CD4-positive, alpha-beta memory T cell (primary cell): ENCODE measurements at regions not wholly inside any gene's neighbourhood (a gene's known extent, or its start where the extent isn't known, plus 50 kb on each side); places are given as distances from the start of the nearest gene placed in this dataset.

ENCODE experiments used
- CTCF ChIA-PET: fragments of 350-600 bp; sonication (Branson Sonifier 250); formaldehyde crosslinking; loops from one replicate; lab custom pipeline; 2021; ENCODE audit warnings: inconsistent platforms; ENCODE audit not compliant: partially characterized antibody; lab: Charles Lee
- POLR2A ChIA-PET: fragments of 350-600 bp; sonication (Branson Sonifier 250); formaldehyde crosslinking; loops from one replicate; lab custom pipeline; 2021; ENCODE audit not compliant: partially characterized antibody; lab: Charles Lee
- DNase-seq, 5 donors: peaks; one replicate each; pipeline versions ENCODE4 v3.0.0 to v3.0.0-alpha.2; 2020 to 2022; ENCODE audit warnings: mixed read lengths in 1 of 5
- H3K27ac ChIP-seq: one replicate; pipeline ENCODE4 v1.7.0; 2013; ENCODE audit warnings: low read depth, low read length
- H3K27me3 ChIP-seq: 2 replicates; pipeline ENCODE4 v1.7.0; 2013; ENCODE audit warnings: mild to moderate bottlenecking, low read length, moderate library complexity; ENCODE audit not compliant: insufficient read depth
- H3K36me3 ChIP-seq: 2 replicates; pipeline ENCODE4 v1.7.0; 2013; ENCODE audit warnings: mild to moderate bottlenecking, low read length, moderate library complexity; ENCODE audit not compliant: insufficient read depth
- H3K4me1 ChIP-seq: 2 replicates; pipeline ENCODE4 v1.7.0; 2013; ENCODE audit warnings: mild to moderate bottlenecking, low read length, moderate library complexity; ENCODE audit not compliant: insufficient read depth
- H3K4me3 ChIP-seq, 2 donors: one replicate each; pipeline ENCODE4 v1.7.0; 2013; ENCODE audit warnings: low read length in 2 of 2, mild to moderate bottlenecking in 1 of 2
- H3K9me3 ChIP-seq, 2 donors: one replicate each; pipeline ENCODE4 v1.7.0; 2013; ENCODE audit warnings: low read length in 2 of 2, control low read depth in 1 of 2; ENCODE audit not compliant: control insufficient read depth in 1 of 2
- H3K27ac Mint-ChIP-seq, 7 donors: one replicate each; pipeline ENCODE4 v1.8.0; 2020 to 2021; ENCODE audit warnings: mixed read lengths in 7 of 7, mild to moderate bottlenecking in 6 of 7, inconsistent platforms in 3 of 7, moderate library complexity in 3 of 7
- H3K27me3 Mint-ChIP-seq, 2 donors: one replicate each; pipeline ENCODE4 v1.8.0; 2020 to 2021; ENCODE audit warnings: mixed read lengths in 2 of 2
- H3K36me3 Mint-ChIP-seq, 2 donors: one replicate each; pipeline ENCODE4 v1.8.0; 2020 to 2021; ENCODE audit warnings: mixed read lengths in 2 of 2, inconsistent platforms in 1 of 2, mild to moderate bottlenecking in 1 of 2
- H3K4me1 Mint-ChIP-seq, 4 donors: one replicate each; pipeline ENCODE4 v1.8.0; 2020 to 2021; ENCODE audit warnings: mixed read lengths in 4 of 4, mild to moderate bottlenecking in 1 of 4
- H3K4me3 Mint-ChIP-seq, 8 donors: one replicate each; pipeline ENCODE4 v1.8.0; 2020 to 2021; ENCODE audit warnings: mixed read lengths in 8 of 8, mild to moderate bottlenecking in 7 of 8, moderate library complexity in 6 of 8, inconsistent platforms in 3 of 8
- H3K9me3 Mint-ChIP-seq, 8 donors: one replicate each; pipeline ENCODE4 v1.8.0; 2020 to 2021; ENCODE audit warnings: mixed read lengths in 8 of 8, mild to moderate bottlenecking in 5 of 8, inconsistent platforms in 3 of 8, moderate library complexity in 1 of 8
- intact Hi-C: fragments of 100-400 bp; cut with micrococcal nuclease; formaldehyde crosslinking; loops from one replicate; pipeline ENCODE4 v1.15.1; 2023

- CTCF ChIA-PET, result no interaction called here
- H3K27me3 ChIP-seq, result no peaks in the 10 kb centered on the region
- intact Hi-C loops, result no loop called here
- H3K4me1 ChIP-seq, result no peaks in the 10 kb centered on the region
- Mint-ChIP-seq H3K27me3 (peaks cover 0 to 2% of the 10 kb centered on the region in 2 donors), H3K36me3 (no peaks in the 10 kb centered on the region), H3K4me3 (no peak overlapping the region), H3K9me3 (peaks cover 0 to 12% (median 5%) of the 10 kb centered on the region in 8 donors), H3K27ac (no peak overlapping the region), H3K4me1 (no peaks in the 10 kb centered on the region)
- no peaks in the 10 kb centered on the region for H3K9me3 ChIP-seq
- DNase-seq, result no peak
- POLR2A ChIA-PET, result no interaction called here
- H3K36me3 ChIP-seq, result no peaks in the 10 kb centered on the region
- no peak overlapping the region for H3K27ac ChIP-seq
- H3K4me3 ChIP-seq, result no peak overlapping the region
Observed at GRCh38 chr18:60134806-60135205, 235.0 kb downstream of the PMAIP1 start.

- H3K9me3 ChIP-seq, result no peaks in the 10 kb centered on the region
- H3K9me3 Mint-ChIP-seq, result peaks cover 0 to 6% (median 2%) of the 10 kb centered on the region in 8 donors
- no peaks in the 10 kb centered on the region for H3K36me3 ChIP-seq
- ChIA-PET POLR2A (no interaction called here), CTCF (no interaction called here)
- H3K4me3 Mint-ChIP-seq, result no peak overlapping the region
- no peaks in the 10 kb centered on the region for H3K27me3 Mint-ChIP-seq
- H3K4me3 ChIP-seq, result no peak overlapping the region
- H3K27ac Mint-ChIP-seq, result no peak overlapping the region
- H3K27ac ChIP-seq, result no peak overlapping the region
- H3K27me3 ChIP-seq, result no peaks in the 10 kb centered on the region
- DNase-seq, result no peak
- no peaks in the 10 kb centered on the region for H3K4me1 ChIP-seq
- intact Hi-C loops, result no loop called here
- no peaks in the 10 kb centered on the region for H3K4me1 Mint-ChIP-seq
- H3K36me3 Mint-ChIP-seq, result no peaks in the 10 kb centered on the region
Observed at GRCh38 chr18:60130284-60130683, 230.5 kb downstream of the PMAIP1 start.

GRCh38 chr18:60123031-60123430, 223.2 kb downstream of the PMAIP1 start:
- ChIA-PET POLR2A (no interaction called here), CTCF (no interaction called here)
- Mint-ChIP-seq H3K4me1 (no peaks in the 10 kb centered on the region), H3K9me3 (peaks cover 0 to 3% (median 0%) of the 10 kb centered on the region in 8 donors), H3K4me3 (no peak overlapping the region), H3K27me3 (peaks cover 0 to 1% of the 10 kb centered on the region in 2 donors), H3K27ac (no peak overlapping the region), H3K36me3 (no peaks in the 10 kb centered on the region)
- Histone ChIP-seq H3K27ac (no peak overlapping the region), H3K4me3 (no peak overlapping the region), H3K9me3 (no peaks in the 10 kb centered on the region), H3K4me1 (no peaks in the 10 kb centered on the region), H3K36me3 (no peaks in the 10 kb centered on the region), H3K27me3 (no peaks in the 10 kb centered on the region)
- DNase-seq, result no peak
- intact Hi-C loops, result no loop called here

GRCh38 chr18:60122339-60122738, 222.5 kb downstream of the PMAIP1 start:
- no peak for DNase-seq
- POLR2A ChIA-PET, result no interaction called here

GRCh38 chr18:60120231-60120750, 220.5 kb downstream of the PMAIP1 start:
- ChIA-PET POLR2A (no interaction called here), CTCF (no interaction called here)
- intact Hi-C loops, result no loop called here
- Histone ChIP-seq H3K27me3 (no peaks in the 10 kb centered on the region), H3K4me1 (no peaks in the 10 kb centered on the region), H3K36me3 (no peaks in the 10 kb centered on the region), H3K4me3 (no peak overlapping the region), H3K27ac (no peak overlapping the region), H3K9me3 (no peaks in the 10 kb centered on the region)
- DNase-seq, result no peak
- no peak overlapping the region for H3K27ac Mint-ChIP-seq
- H3K4me3 Mint-ChIP-seq, result no peak overlapping the region
- peaks cover 0 to 1% of the 10 kb centered on the region in 2 donors for H3K27me3 Mint-ChIP-seq
- no peaks in the 10 kb centered on the region for H3K4me1 Mint-ChIP-seq
- H3K9me3 Mint-ChIP-seq, result peaks cover 0 to 5% (median 2%) of the 10 kb centered on the region in 8 donors
- no peaks in the 10 kb centered on the region for H3K36me3 Mint-ChIP-seq

More at GRCh38 chr18:60122339-60122738, 222.5 kb downstream of the PMAIP1 start:
- no peaks in the 10 kb centered on the region for H3K9me3 ChIP-seq
- Mint-ChIP-seq H3K27me3 (peaks cover 0 to 1% of the 10 kb centered on the region in 2 donors), H3K4me1 (no peaks in the 10 kb centered on the region), H3K27ac (no peak overlapping the region), H3K36me3 (no peaks in the 10 kb centered on the region), H3K4me3 (no peak overlapping the region), H3K9me3 (peaks cover 0 to 3% (median under 1%) of the 10 kb centered on the region in 8 donors)
- no peak overlapping the region for H3K27ac ChIP-seq
- intact Hi-C loops, result no loop called here
- CTCF ChIA-PET, result no interaction called here
- no peaks in the 10 kb centered on the region for H3K4me1 ChIP-seq
- no peaks in the 10 kb centered on the region for H3K36me3 ChIP-seq
- no peak overlapping the region for H3K4me3 ChIP-seq
- no peaks in the 10 kb centered on the region for H3K27me3 ChIP-seq

GRCh38 chr18:60117321-60117720, 217.5 kb downstream of the PMAIP1 start:
- H3K36me3 Mint-ChIP-seq, result no peaks in the 10 kb centered on the region
- H3K4me3 Mint-ChIP-seq, result no peak overlapping the region
- ChIA-PET POLR2A (no interaction called here), CTCF (no interaction called here)
- H3K27ac ChIP-seq, result no peak overlapping the region
- DNase-seq, result no peak
- no peaks in the 10 kb centered on the region for H3K27me3 ChIP-seq
- intact Hi-C loops, result no loop called here
- H3K4me1 Mint-ChIP-seq, result no peaks in the 10 kb centered on the region
- no peak overlapping the region for H3K27ac Mint-ChIP-seq
- no peaks in the 10 kb centered on the region for H3K9me3 ChIP-seq
- no peak overlapping the region for H3K4me3 ChIP-seq
- no peaks in the 10 kb centered on the region for H3K4me1 ChIP-seq
- no peaks in the 10 kb centered on the region for H3K36me3 ChIP-seq
- no peaks in the 10 kb centered on the region for H3K27me3 Mint-ChIP-seq
- H3K9me3 Mint-ChIP-seq, result peaks cover 0 to 5% (median 3%) of the 10 kb centered on the region in 8 donors

- POLR2A ChIA-PET, result no interaction called here
- CTCF ChIA-PET, result no interaction called here
- intact Hi-C loops, result no loop called here
- Mint-ChIP-seq H3K4me1 (no peaks in the 10 kb centered on the region), H3K36me3 (no peaks in the 10 kb centered on the region), H3K27ac (no peak overlapping the region), H3K9me3 (peaks cover 0 to 5% (median 2%) of the 10 kb centered on the region in 8 donors), H3K27me3 (no peaks in the 10 kb centered on the region), H3K4me3 (no peak overlapping the region)
- Histone ChIP-seq H3K4me3 (no peak overlapping the region), H3K9me3 (no peaks in the 10 kb centered on the region), H3K4me1 (no peaks in the 10 kb centered on the region), H3K27me3 (no peaks in the 10 kb centered on the region), H3K36me3 (no peaks in the 10 kb centered on the region), H3K27ac (no peak overlapping the region)
- no peak for DNase-seq
Observed at GRCh38 chr18:60113396-60113795, 213.6 kb downstream of the PMAIP1 start.

- DNase-seq, result no peak
- Mint-ChIP-seq H3K36me3 (no peaks in the 10 kb centered on the region), H3K27ac (no peak overlapping the region), H3K4me3 (no peak overlapping the region), H3K27me3 (no peaks in the 10 kb centered on the region), H3K4me1 (no peaks in the 10 kb centered on the region), H3K9me3 (peaks cover 0 to 4% (median 2%) of the 10 kb centered on the region in 8 donors)
- ChIA-PET CTCF (no interaction called here), POLR2A (no interaction called here)
- H3K4me1 ChIP-seq, result no peaks in the 10 kb centered on the region
- intact Hi-C loops, result no loop called here
- no peaks in the 10 kb centered on the region for H3K36me3 ChIP-seq
- H3K4me3 ChIP-seq, result no peak overlapping the region
- H3K9me3 ChIP-seq, result no peaks in the 10 kb centered on the region
- H3K27ac ChIP-seq, result no peak overlapping the region
- no peaks in the 10 kb centered on the region for H3K27me3 ChIP-seq
Observed at GRCh38 chr18:60112369-60112768, 212.6 kb downstream of the PMAIP1 start.
